SK-N-SH treated with all-trans-retinoic acid at 6 μM for 48 hours (cell line): ENCODE measurements at regions not wholly inside any gene's neighbourhood (a gene's known extent, or its start where the extent isn't known, plus 50 kb on each side); places are given as distances from the start of the nearest gene placed in this dataset.

Source experiments
- ATAC-seq: fragments of 200-7000 bp; cut with Tn5 transposase; 3 replicates; pipeline ENCODE4 v1.9.1; 2020; ENCODE audit warnings: mild to moderate bottlenecking, moderate library complexity
- ARNTL ChIP-seq: fragments of 450-650 bp; formaldehyde crosslinking; IDR thresholded peaks from 2 replicates; pipeline ENCODE4 v1.5.0; 2020; ENCODE audit warnings: low read depth, mild to moderate bottlenecking, moderate library complexity, borderline replicate concordance
- BACH2 ChIP-seq: fragments of 250-450 bp; sonication (Bioruptor Pico); IDR thresholded peaks from 2 replicates; pipeline ENCODE4 v1.9.0; 2021; ENCODE audit warnings: mild to moderate bottlenecking, borderline replicate concordance
- CREB5 ChIP-seq: fragments of 250-450 bp; sonication (Bioruptor Pico); IDR thresholded peaks from 2 replicates; pipeline ENCODE4 v1.5.1; 2020; ENCODE audit warnings: low read depth, mild to moderate bottlenecking, moderate library complexity
- CSDC2 ChIP-seq: fragments of 250-450 bp; sonication (Bioruptor Pico); IDR thresholded peaks from 2 replicates; pipeline ENCODE4 v1.5.0; 2020; ENCODE audit warnings: mild to moderate bottlenecking, moderate library complexity
- CSRNP3 ChIP-seq: fragments of 250-450 bp; sonication (Bioruptor Pico); IDR thresholded peaks from 2 replicates; pipeline ENCODE4 v1.5.1; 2021; ENCODE audit warnings: mild to moderate bottlenecking, moderate library complexity
- ESRRG ChIP-seq: fragments of 250-450 bp; sonication (Bioruptor Pico); IDR thresholded peaks from 2 replicates; pipeline ENCODE4 v1.6.1; 2021; ENCODE audit warnings: mild to moderate bottlenecking
- GLIS3 ChIP-seq: fragments of 250-450 bp; sonication (Bioruptor Pico); IDR thresholded peaks from 2 replicates; pipeline ENCODE4 v1.5.0; 2020; ENCODE audit warnings: mild to moderate bottlenecking, moderate library complexity
- ISL1 ChIP-seq: fragments of 250-450 bp; sonication (Bioruptor Pico); IDR thresholded peaks from 2 replicates; pipeline ENCODE4 v2.1.2; 2022; ENCODE audit warnings: mild to moderate bottlenecking, moderate library complexity
- OSR1 ChIP-seq: fragments of 250-450 bp; sonication (Bioruptor Pico); IDR thresholded peaks from 2 replicates; pipeline ENCODE4 v1.8.0; 2022; ENCODE audit warnings: moderate library complexity, mild to moderate bottlenecking, inconsistent platforms
- PATZ1 ChIP-seq: fragments of 250-450 bp; sonication (Bioruptor Pico); IDR thresholded peaks from 2 replicates; pipeline ENCODE4 v1.8.0; 2020; ENCODE audit warnings: mild to moderate bottlenecking, moderate library complexity, borderline replicate concordance
- POU6F1 ChIP-seq: fragments of 250-450 bp; sonication (Bioruptor Pico); IDR thresholded peaks from 2 replicates; pipeline ENCODE4 v1.8.0; 2021; ENCODE audit warnings: low read depth, mild to moderate bottlenecking, moderate library complexity, borderline replicate concordance
- PPARA ChIP-seq: fragments of 250-450 bp; sonication (Bioruptor Pico); IDR thresholded peaks from 2 replicates; pipeline ENCODE4 v1.5.0; 2020; ENCODE audit warnings: mild to moderate bottlenecking, borderline replicate concordance
- RARB ChIP-seq: fragments of 250-450 bp; sonication (Bioruptor Pico); IDR thresholded peaks from 2 replicates; pipeline ENCODE4 v1.8.0; 2021; ENCODE audit warnings: mild to moderate bottlenecking, moderate library complexity
- SNAI2 ChIP-seq: fragments of 250-450 bp; sonication (Bioruptor Pico); IDR thresholded peaks from 2 replicates; pipeline ENCODE4 v1.5.0; 2020; ENCODE audit warnings: mild to moderate bottlenecking, moderate library complexity
- TCF4 ChIP-seq: fragments of 250-450 bp; sonication (Bioruptor Pico); IDR thresholded peaks from 2 replicates; pipeline ENCODE4 v1.8.0; 2021; ENCODE audit warnings: mild to moderate bottlenecking, moderate library complexity, borderline replicate concordance
- TOX ChIP-seq: fragments of 250-450 bp; sonication (Bioruptor Pico); IDR thresholded peaks from 2 replicates; pipeline ENCODE4 v1.8.0; 2021; ENCODE audit warnings: mild to moderate bottlenecking, moderate library complexity, borderline replicate concordance
- TSHZ2 ChIP-seq: fragments of 250-450 bp; sonication (Bioruptor Pico); IDR thresholded peaks from 2 replicates; pipeline ENCODE4 v1.5.0; 2020; ENCODE audit warnings: mild to moderate bottlenecking, moderate library complexity
- ZC3H10 ChIP-seq: fragments of 250-450 bp; sonication (Bioruptor Pico); IDR thresholded peaks from 2 replicates; pipeline ENCODE4 v1.5.1; 2021; ENCODE audit warnings: mild to moderate bottlenecking, moderate library complexity
- ZFP3 ChIP-seq: fragments of 250-450 bp; sonication (Bioruptor Pico); IDR thresholded peaks from 2 replicates; pipeline ENCODE4 v1.5.0; 2020; ENCODE audit warnings: mild to moderate bottlenecking, moderate library complexity
- ZFP30 ChIP-seq: fragments of 450-650 bp; formaldehyde crosslinking; IDR thresholded peaks from 2 replicates; pipeline ENCODE4 v1.5.0; 2022; ENCODE audit warnings: mild to moderate bottlenecking, moderate library complexity
- ZNF565 ChIP-seq: fragments of 450-650 bp; formaldehyde crosslinking; conservative IDR thresholded peaks from 2 replicates; pipeline ENCODE4 v1.5.0; 2020; ENCODE audit warnings: low read depth, mild to moderate bottlenecking, moderate library complexity
- ZNF8 ChIP-seq: fragments of 450-650 bp; formaldehyde crosslinking; IDR thresholded peaks from 2 replicates; pipeline ENCODE4 v1.5.0; 2020; ENCODE audit warnings: mild to moderate bottlenecking, moderate library complexity

- no peak for TF ChIP-seq PATZ1 (CRISPR knock-in tag)
- TF ChIP-seq SNAI2 (CRISPR knock-in tag): no peak
- TF ChIP-seq ZNF565 (CRISPR knock-in tag): no peak
- TF ChIP-seq TCF4: no peak
- no peak for TF ChIP-seq CSRNP3 (CRISPR knock-in tag)
- TF ChIP-seq ZFP3 (CRISPR knock-in tag): no peak
- no peak for TF ChIP-seq ESRRG (CRISPR knock-in tag)
- TF ChIP-seq CREB5 (CRISPR knock-in tag): no peak
- no peak for TF ChIP-seq TSHZ2 (CRISPR knock-in tag)
- no peak for TF ChIP-seq ZFP30 (CRISPR knock-in tag)
- TF ChIP-seq OSR1 (CRISPR knock-in tag): no peak
- TF ChIP-seq PPARA (CRISPR knock-in tag): no peak
- no peak for TF ChIP-seq ISL1 (CRISPR knock-in tag)
- no peak for ATAC-seq
These were observed 489.6 kb downstream of the TTLL7 start for GRCh38 chr1:83509301-83509781.

- ATAC-seq: no peak
- no peak for TF ChIP-seq GLIS3 (CRISPR knock-in tag)
- TF ChIP-seq CSRNP3 (CRISPR knock-in tag): no peak
- TF ChIP-seq TOX (CRISPR knock-in tag): no peak
- TF ChIP-seq PPARA (CRISPR knock-in tag): no peak
- TF ChIP-seq OSR1 (CRISPR knock-in tag): no peak
- no peak for TF ChIP-seq ZNF565 (CRISPR knock-in tag)
- no peak for TF ChIP-seq RARB (CRISPR knock-in tag)
- no peak for TF ChIP-seq TCF4
- TF ChIP-seq BACH2 (CRISPR knock-in tag): no peak
- TF ChIP-seq ZC3H10 (CRISPR knock-in tag): no peak
- TF ChIP-seq ZNF8 (CRISPR knock-in tag): no peak
These were observed 490.3 kb downstream of the TTLL7 start for GRCh38 chr1:83508485-83509151.

- ATAC-seq: no peak
- TF ChIP-seq ZNF8 (CRISPR knock-in tag) (no peak), OSR1 (CRISPR knock-in tag) (no peak), BACH2 (CRISPR knock-in tag) (no peak), ZNF565 (CRISPR knock-in tag) (no peak), CREB5 (CRISPR knock-in tag) (no peak), POU6F1 (CRISPR knock-in tag) (no peak), CSDC2 (CRISPR knock-in tag) (no peak), ARNTL (CRISPR knock-in tag) (no peak), ZC3H10 (CRISPR knock-in tag) (no peak), TOX (CRISPR knock-in tag) (no peak)
These were observed 493.8 kb downstream of the TTLL7 start for GRCh38 chr1:83505148-83505547.
